ENCODE measurements at regions not wholly inside any gene's neighbourhood (a gene's known extent, or its start where the extent isn't known, plus 50 kb on each side); places are given as distances from the start of the nearest gene placed in this dataset.

- TF ChIP-seq CTCF (IDR thresholded peaks at IDR 0.05) (no peak), POLR2A (IDR thresholded peaks at IDR 0.05) (no peak)
These were observed 245.8 kb upstream of the JAG1 start for GRCh38 chr20:10919396-10920140.

Measured in lower leg skin (tissue), 3 donors.